Sigmoid colon (tissue), 3 donors: ENCODE measurements at regions not wholly inside any gene's neighbourhood (a gene's known extent, or its start where the extent isn't known, plus 50 kb on each side); places are given as distances from the start of the nearest gene placed in this dataset.

ENCODE experiments used
- POLR2A ChIP-seq, 2 donors: fragments of 450-650 bp; IDR thresholded peaks; one replicate each; pipeline ENCODE4 v1.6.1; 2016; ENCODE audit warnings: antibody characterized with exemption in 2 of 2, mild to moderate bottlenecking in 2 of 2, moderate library complexity in 2 of 2
- TF ChIP-seq, protein P1 (sequence below), 4 experiments: fragments of 450-650 bp in 3 of 4; fragments of 200-600 bp in 1 of 4; IDR thresholded peaks; one replicate each; pipeline ENCODE4 v1.5.1; 2016 to 2019; ENCODE audit warnings: antibody characterized with exemption in 4 of 4, mild to moderate bottlenecking in 3 of 4, moderate library complexity in 2 of 4

DNA sequence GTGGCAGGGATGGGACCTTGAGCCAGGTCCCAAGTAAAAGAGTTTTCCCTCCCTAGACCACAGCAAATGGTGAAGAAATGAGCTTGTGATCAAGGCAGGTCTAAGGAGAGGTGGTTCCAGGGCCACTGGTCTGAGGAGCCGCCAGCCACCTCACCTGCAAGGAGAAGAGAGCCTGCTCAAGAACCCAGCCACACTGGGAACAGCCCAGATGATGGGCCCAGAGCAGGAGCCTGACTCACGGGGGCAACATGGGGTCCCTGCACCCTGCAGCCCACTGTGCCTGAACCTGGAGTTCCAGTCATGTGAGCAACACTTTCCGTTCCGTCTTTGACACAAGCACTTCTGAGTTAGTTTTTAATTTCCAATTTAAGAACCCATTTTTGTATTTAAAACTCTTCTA is 204.5 kb upstream of the CDH4 start:
- TF ChIP-seq, protein P1, sequence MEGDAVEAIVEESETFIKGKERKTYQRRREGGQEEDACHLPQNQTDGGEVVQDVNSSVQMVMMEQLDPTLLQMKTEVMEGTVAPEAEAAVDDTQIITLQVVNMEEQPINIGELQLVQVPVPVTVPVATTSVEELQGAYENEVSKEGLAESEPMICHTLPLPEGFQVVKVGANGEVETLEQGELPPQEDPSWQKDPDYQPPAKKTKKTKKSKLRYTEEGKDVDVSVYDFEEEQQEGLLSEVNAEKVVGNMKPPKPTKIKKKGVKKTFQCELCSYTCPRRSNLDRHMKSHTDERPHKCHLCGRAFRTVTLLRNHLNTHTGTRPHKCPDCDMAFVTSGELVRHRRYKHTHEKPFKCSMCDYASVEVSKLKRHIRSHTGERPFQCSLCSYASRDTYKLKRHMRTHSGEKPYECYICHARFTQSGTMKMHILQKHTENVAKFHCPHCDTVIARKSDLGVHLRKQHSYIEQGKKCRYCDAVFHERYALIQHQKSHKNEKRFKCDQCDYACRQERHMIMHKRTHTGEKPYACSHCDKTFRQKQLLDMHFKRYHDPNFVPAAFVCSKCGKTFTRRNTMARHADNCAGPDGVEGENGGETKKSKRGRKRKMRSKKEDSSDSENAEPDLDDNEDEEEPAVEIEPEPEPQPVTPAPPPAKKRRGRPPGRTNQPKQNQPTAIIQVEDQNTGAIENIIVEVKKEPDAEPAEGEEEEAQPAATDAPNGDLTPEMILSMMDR (IDR thresholded peaks at IDR 0.05) = no peak
- no peak for TF ChIP-seq POLR2A (IDR thresholded peaks at IDR 0.05)
